ENCODE measurements at regions not wholly inside any gene's neighbourhood (a gene's known extent, or its start where the extent isn't known, plus 50 kb on each side); places are given as distances from the start of the nearest gene placed in this dataset.
A peak's percentile ranks its signal among the peaks of the same experiment; 100 is the strongest.
"Not testable (repeated sequence)": the region's sequence is repeated elsewhere in the genome, so short reads cannot be mapped to it uniquely, and the experiment has no call there.

DNA sequence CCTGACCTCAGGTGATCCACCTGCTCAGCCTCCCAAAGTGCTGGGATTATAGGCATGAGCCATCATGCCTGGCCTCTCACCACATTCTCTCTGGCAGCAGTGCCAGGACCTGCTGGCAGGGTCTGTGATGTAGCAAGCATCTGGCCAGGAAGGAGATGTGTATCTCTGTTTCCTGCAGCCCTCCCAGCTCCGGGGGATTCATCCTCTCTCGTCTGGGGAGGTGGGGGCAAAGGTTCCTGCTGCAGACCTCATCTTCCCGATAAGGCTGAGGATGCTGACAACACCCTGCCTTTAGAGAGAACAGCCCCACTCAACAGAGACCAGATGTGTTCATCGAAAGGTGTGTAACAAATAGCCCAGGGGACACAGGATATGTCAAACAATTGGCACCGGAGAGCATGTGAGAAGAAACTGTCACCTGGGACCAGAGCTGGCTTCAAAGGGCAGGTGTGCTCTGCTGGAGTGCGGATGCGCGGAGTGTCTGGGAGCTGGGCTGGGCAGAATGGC lies 54.8 kb upstream of the SEC14L1 start:
- Mint-ChIP-seq H3K4me1 (peaks cover 22 to 44% of the 10 kb centered on the region in 2 donors), H3K27me3 (peaks cover 9 to 19% of the 10 kb centered on the region in 2 donors), H3K4me3 (no peak overlapping the region), H3K27ac (no peak overlapping the region), H3K9me3 (peaks cover 3 to 4% of the 10 kb centered on the region in 2 donors), H3K36me3 (peaks cover 24 to 29% of the 10 kb centered on the region in 2 donors)
- DNase-seq (no peak), ATAC-seq (replicated peaks) (no peak)

DNA sequence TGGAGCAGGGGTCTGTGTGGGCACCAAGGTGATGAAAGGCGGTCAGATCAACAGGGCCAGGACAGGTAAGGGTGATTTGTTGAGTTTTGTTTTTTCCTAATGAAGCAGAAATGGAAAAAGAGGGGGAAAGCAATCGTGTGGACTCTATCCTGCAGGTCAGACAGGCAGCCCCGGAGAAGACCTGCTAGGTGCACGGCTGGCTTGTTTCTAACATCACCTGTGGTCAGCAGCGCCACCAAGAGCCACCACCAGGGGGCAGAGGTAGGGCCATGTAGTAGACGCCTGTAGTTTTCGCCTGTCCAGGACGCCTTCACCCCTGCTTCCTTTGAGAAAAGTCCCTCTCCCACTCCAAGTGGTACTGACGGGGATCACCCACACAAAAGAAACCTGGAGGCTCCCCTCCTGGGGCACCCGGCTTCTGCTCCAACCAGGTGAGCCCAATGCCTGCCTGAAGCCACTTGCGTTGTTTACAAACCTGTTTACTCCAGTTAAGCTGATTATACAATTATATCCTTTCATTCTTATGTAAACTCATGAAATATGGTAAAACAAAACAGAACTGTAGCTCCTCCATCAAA lies 54.2 kb upstream of the SEC14L1 start:
- peaks cover 9 to 19% of the 10 kb centered on the region in 2 donors for H3K27me3 Mint-ChIP-seq
- peaks cover 22 to 45% of the 10 kb centered on the region in 2 donors for H3K4me1 Mint-ChIP-seq
- DNase-seq (peak; percentile 74), ATAC-seq (replicated peaks) (peak; percentile 43 to 54)
- no peak overlapping the region for H3K27ac Mint-ChIP-seq
- H3K9me3 Mint-ChIP-seq: peaks cover 3 to 4% of the 10 kb centered on the region in 2 donors
- H3K36me3 Mint-ChIP-seq: peaks cover 24 to 31% of the 10 kb centered on the region in 2 donors
- H3K4me3 Mint-ChIP-seq: peak overlapping the region in 1 of 2 donors; percentile 37

DNA sequence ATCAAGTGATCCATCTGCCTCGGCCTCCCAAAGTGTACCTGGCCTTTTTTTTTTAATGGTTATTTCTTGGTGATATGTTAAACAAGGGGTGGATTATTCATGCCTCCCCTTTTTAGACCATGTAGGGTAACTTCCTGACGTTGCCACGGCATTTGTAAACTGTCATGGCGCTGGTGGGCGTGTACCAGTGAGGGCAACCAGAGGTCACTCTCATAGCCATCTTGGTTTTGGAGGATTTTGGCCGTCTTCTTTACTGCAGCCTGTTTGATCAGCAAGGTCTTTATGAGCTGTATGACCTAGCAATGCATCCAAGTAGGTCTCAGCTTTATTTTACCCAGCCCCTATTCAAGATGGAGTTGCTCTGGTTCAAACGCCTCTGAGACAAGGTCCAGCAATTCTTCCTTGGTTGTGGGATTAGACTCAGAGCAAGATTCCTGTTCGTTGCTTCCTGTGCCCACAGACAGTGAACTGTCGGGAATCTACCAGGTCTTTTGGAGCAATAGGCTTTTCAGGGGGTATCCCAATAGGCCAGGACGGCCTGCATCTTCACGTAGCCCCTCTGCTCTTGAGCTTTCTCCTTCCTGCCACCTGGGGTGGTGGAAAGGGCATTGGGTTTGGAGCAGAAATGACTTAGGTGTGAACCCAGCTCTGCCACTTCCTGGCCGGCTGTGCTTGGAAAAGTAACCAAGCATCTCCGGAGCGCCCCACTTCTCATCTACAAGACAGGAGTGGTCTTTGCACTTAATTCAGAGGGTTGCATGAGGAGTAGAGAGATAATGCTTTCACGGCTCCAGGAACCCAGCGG lies 52.9 kb upstream of the SEC14L1 start:
- H3K4me3 Mint-ChIP-seq: peak overlapping the region; percentile 83 to 91
- peaks cover 4 to 19% of the 10 kb centered on the region in 2 donors for H3K27me3 Mint-ChIP-seq

DNA sequence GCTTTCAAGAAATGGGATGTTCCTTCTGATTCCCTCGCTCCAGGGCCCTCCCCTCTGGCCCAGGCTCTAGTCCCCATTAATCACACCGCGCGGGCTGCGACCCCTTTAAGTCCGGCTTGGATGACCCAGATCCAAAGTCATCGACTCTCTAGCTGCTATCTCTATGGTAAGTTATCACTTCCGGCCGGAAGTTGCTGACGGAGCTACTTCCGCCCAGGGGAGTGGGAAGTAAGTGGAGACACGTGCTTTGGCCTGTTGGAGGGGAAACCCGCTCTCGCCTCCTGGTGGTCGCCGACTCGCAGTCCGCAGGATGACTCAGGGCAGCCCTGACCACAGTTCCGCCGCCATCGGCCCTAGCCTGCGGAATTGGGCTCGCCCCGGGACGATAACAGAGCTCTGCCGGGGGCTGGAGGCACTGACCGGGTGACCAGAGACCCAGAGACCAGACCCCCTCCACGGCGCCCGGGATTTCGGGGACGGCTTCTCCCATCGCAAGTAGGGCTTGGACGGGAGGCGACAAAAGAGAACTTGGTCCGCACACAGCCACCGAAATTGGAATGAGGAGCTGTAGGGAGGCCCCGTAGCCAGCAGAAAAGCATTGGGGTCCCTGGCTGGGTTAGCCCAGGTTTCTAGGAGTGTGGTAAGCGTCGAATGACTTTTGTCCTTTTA lies 52.2 kb upstream of the SEC14L1 start:
- ATAC-seq (replicated peaks) (peak; percentile 91 to 93), DNase-seq (peak; percentile 90)
- H3K27ac Mint-ChIP-seq: peak overlapping the region; percentile 98
- peak overlapping the region; percentile 83 to 91 for H3K4me3 Mint-ChIP-seq
- H3K9me3 Mint-ChIP-seq: no peaks in the 10 kb centered on the region
- H3K36me3 Mint-ChIP-seq: peaks cover 32 to 43% of the 10 kb centered on the region in 2 donors
- H3K4me1 Mint-ChIP-seq: peaks cover 26 to 46% of the 10 kb centered on the region in 2 donors
- peaks cover 4 to 14% of the 10 kb centered on the region in 2 donors for H3K27me3 Mint-ChIP-seq

More for the DNA sequence above, 52.9 kb upstream of the SEC14L1 start:
- Mint-ChIP-seq H3K36me3 (peaks cover 28 to 38% of the 10 kb centered on the region in 2 donors), H3K4me1 (peaks cover 26 to 51% of the 10 kb centered on the region in 2 donors), H3K9me3 (peaks cover 0 to 2% of the 10 kb centered on the region in 2 donors), H3K27ac (peak overlapping the region; percentile 98)
- no peak for DNase-seq
- peak in 1 of 2 donors; percentile 0 for ATAC-seq (replicated peaks)

DNA sequence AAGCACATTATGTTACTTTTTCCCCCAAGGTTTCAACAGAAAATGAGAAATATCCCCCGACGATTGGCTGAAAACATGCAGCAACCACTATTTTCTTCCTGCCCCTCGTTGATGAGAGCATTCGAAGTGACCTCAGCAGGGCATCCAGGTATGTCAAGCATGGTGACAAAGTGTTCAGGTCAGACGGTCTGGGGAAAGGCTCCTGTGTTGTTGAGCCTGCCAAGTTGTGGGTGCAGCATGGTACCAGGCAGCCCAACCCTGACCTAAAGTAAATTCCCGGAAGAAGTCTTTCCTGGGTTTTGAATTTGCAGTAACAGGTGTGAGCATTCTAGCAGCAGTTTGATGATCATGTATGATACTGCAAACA lies 51.7 kb upstream of the SEC14L1 start:
- Mint-ChIP-seq H3K27ac (peak overlapping the region; percentile 98), H3K4me1 (peaks cover 26 to 46% of the 10 kb centered on the region in 2 donors), H3K27me3 (peaks cover 4 to 12% of the 10 kb centered on the region in 2 donors), H3K36me3 (peaks cover 34 to 43% of the 10 kb centered on the region in 2 donors), H3K9me3 (no peaks in the 10 kb centered on the region), H3K4me3 (peak overlapping the region; percentile 83 to 91)
- ATAC-seq (replicated peaks) (peak; percentile 33 to 44), DNase-seq (no peak)

DNA sequence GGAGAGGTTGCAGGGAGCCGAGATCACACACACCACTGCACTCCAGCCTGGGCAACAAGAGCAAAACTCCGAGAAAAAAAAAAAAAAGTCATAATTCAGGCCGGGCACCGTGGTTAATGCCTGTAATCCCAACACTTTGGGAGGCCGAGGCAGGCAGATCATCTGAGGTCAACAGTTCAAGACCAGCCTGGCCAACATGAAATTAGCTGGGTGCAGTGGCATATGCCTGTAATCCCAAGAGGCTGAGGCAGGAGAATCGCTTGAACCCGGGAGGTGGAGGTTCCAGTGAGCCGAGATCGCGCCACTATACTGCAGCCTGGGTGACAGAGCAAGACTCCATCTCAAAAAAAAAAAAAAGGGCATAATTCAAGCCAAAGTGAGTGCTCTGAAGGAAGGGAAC lies 50.8 kb upstream of the SEC14L1 start:
- Mint-ChIP-seq H3K4me1 (peaks cover 26 to 49% of the 10 kb centered on the region in 2 donors), H3K36me3 (peaks cover 37 to 46% of the 10 kb centered on the region in 2 donors), H3K27me3 (peaks cover 4 to 12% of the 10 kb centered on the region in 2 donors), H3K27ac (peak overlapping the region; percentile 98), H3K4me3 (peak overlapping the region; percentile 83 to 91)
- not testable (repeated sequence) for DNase-seq; H3K9me3 Mint-ChIP-seq; ATAC-seq (replicated peaks)

DNA sequence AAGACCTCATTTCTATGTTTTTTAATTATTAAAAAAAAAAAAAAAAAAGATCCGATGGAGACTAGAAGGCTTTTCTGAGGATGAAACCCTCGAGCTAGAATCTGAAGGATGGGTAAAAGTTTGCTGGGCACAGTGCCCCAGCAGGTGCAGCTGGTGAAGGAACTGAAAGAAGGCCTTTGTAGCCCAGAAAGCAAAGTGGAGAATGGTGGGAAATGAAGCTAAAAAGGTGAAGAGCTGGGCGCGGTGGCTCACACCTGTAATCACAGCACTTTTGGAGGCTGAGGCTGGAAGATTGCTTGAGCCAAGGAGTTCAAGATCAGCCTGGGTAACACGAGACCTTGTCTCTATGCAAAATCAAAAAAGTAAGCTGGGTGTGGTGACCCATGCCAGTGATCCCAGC lies 50.3 kb upstream of the SEC14L1 start:
- peaks cover 26 to 52% of the 10 kb centered on the region in 2 donors for H3K4me1 Mint-ChIP-seq

More for the DNA sequence above, 50.3 kb upstream of the SEC14L1 start:
- DNase-seq: no peak
- H3K27me3 Mint-ChIP-seq: peaks cover 4 to 11% of the 10 kb centered on the region in 2 donors
- no peaks in the 10 kb centered on the region for H3K9me3 Mint-ChIP-seq
- no peak overlapping the region for H3K27ac Mint-ChIP-seq
- H3K4me3 Mint-ChIP-seq: peak overlapping the region; percentile 83 to 91
- H3K36me3 Mint-ChIP-seq: peaks cover 41 to 50% of the 10 kb centered on the region in 2 donors
- ATAC-seq (replicated peaks): no peak

Measured in stimulated activated naive B cell treated with anti-CD40 and anti-IgM and Interleukin-4, amounts not matched to agents 10 μg/mL and 1 μg/mL and 100 μg/mL, for 72 hours (primary cell).